ENCODE measurements at regions not wholly inside any gene's neighbourhood (a gene's known extent, or its start where the extent isn't known, plus 50 kb on each side); places are given as distances from the start of the nearest gene placed in this dataset.

GRCh38 chr4:62661821-62662220 is 1461.7 kb downstream of the ADGRL3 start:
- Histone ChIP-seq H3K4me1 (no peaks in the 10 kb centered on the region), H3K9me3 (peaks cover 0 to 3% of the 10 kb centered on the region in 2 donors), H3K27ac (no peak overlapping the region), H3K27me3 (no peaks in the 10 kb centered on the region), H3K36me3 (no peaks in the 10 kb centered on the region), H3K4me3 (no peak overlapping the region)
- DNase-seq (ENCODE audit: low spot score in 2 of 2): no peak
- TF ChIP-seq POLR2A (IDR thresholded peaks at IDR 0.05): no peak
- TF ChIP-seq POLR2AphosphoS5 (IDR thresholded peaks at IDR 0.05): no peak
- TF ChIP-seq CTCF (IDR thresholded peaks at IDR 0.05): no peak
- intact Hi-C loops (cut with DNase I; ENCODE audit: low total_unique reads): no loop called here

- Histone ChIP-seq H3K27me3 (no peaks in the 10 kb centered on the region), H3K9me3 (no peaks in the 10 kb centered on the region), H3K4me3 (no peak overlapping the region), H3K4me1 (no peaks in the 10 kb centered on the region), H3K27ac (no peak overlapping the region), H3K36me3 (no peaks in the 10 kb centered on the region)
- TF ChIP-seq POLR2AphosphoS5 (IDR thresholded peaks at IDR 0.05): no peak
- no peak for TF ChIP-seq POLR2A (IDR thresholded peaks at IDR 0.05)
- TF ChIP-seq CTCF (IDR thresholded peaks at IDR 0.05): no peak
- intact Hi-C loops (cut with DNase I; ENCODE audit: low total_unique reads): no loop called here
- DNase-seq (ENCODE audit: low spot score in 2 of 2): no peak
These were observed 1455.9 kb downstream of the ADGRL3 start for GRCh38 chr4:62656006-62656405.

- DNase-seq (ENCODE audit: low spot score in 2 of 2): no peak
- no peaks in the 10 kb centered on the region for H3K4me1 ChIP-seq
- no peaks in the 10 kb centered on the region for H3K27me3 ChIP-seq
- intact Hi-C loops (cut with DNase I; ENCODE audit: low total_unique reads): no loop called here
- TF ChIP-seq CTCF (IDR thresholded peaks at IDR 0.05) (no peak), POLR2AphosphoS5 (IDR thresholded peaks at IDR 0.05) (no peak), POLR2A (IDR thresholded peaks at IDR 0.05) (no peak)
- H3K9me3 ChIP-seq: no peaks in the 10 kb centered on the region
- no peak overlapping the region for H3K27ac ChIP-seq
- H3K4me3 ChIP-seq: no peak overlapping the region
- no peaks in the 10 kb centered on the region for H3K36me3 ChIP-seq
These were observed 1444.2 kb downstream of the ADGRL3 start for GRCh38 chr4:62644372-62644771.

GRCh38 chr4:62640296-62640695 is 1440.2 kb downstream of the ADGRL3 start:
- no peak overlapping the region for H3K27ac ChIP-seq
- no peak for DNase-seq (ENCODE audit: low spot score in 2 of 2)
- no peaks in the 10 kb centered on the region for H3K9me3 ChIP-seq
- intact Hi-C loops (cut with DNase I; ENCODE audit: low total_unique reads): no loop called here
- no peak overlapping the region for H3K4me3 ChIP-seq
- TF ChIP-seq CTCF (IDR thresholded peaks at IDR 0.05) (no peak), POLR2A (IDR thresholded peaks at IDR 0.05) (no peak), POLR2AphosphoS5 (IDR thresholded peaks at IDR 0.05) (no peak)
- H3K27me3 ChIP-seq: no peaks in the 10 kb centered on the region
- H3K36me3 ChIP-seq: no peaks in the 10 kb centered on the region
- H3K4me1 ChIP-seq: no peaks in the 10 kb centered on the region

- Histone ChIP-seq H3K9me3 (no peaks in the 10 kb centered on the region), H3K4me3 (no peak overlapping the region), H3K27ac (no peak overlapping the region), H3K36me3 (no peaks in the 10 kb centered on the region), H3K27me3 (no peaks in the 10 kb centered on the region), H3K4me1 (no peaks in the 10 kb centered on the region)
- no peak for TF ChIP-seq POLR2A (IDR thresholded peaks at IDR 0.05)
- no peak for TF ChIP-seq POLR2AphosphoS5 (IDR thresholded peaks at IDR 0.05)
- no peak for TF ChIP-seq CTCF (IDR thresholded peaks at IDR 0.05)
- intact Hi-C loops (cut with DNase I; ENCODE audit: low total_unique reads): no loop called here
- DNase-seq (ENCODE audit: low spot score in 2 of 2): no peak
These were observed 1427.5 kb downstream of the ADGRL3 start for GRCh38 chr4:62627671-62628070.
